HepG2 (cell line): ENCODE measurements at regions not wholly inside any gene's neighbourhood (a gene's known extent, or its start where the extent isn't known, plus 50 kb on each side); places are given as distances from the start of the nearest gene placed in this dataset.

Experiments
- ATAC-seq: fragments of 200-7000 bp; cut with Tn5 transposase; 3 replicates; pipeline ENCODE4 v1.9.1; 2020; ENCODE audit warnings: mild to moderate bottlenecking, moderate library complexity
- BruUV-seq: library from RNA; stranded (reverse); fragments of 400-500 nt; replicated peaks from 2 replicates; lab custom pipeline; 2021; lab: Mats Ljungman, UMichigan
- CTCF ChIA-PET: fragments of 300-600 bp; formaldehyde crosslinking; extraction: SDS; loops from one replicate; lab custom pipeline; 2021; ENCODE audit warnings: low total read pairs, inconsistent platforms, low intra/inter-chr PET ratio; lab: Yijun Ruan, JAX
- POLR2A ChIA-PET: fragments of 350-600 bp; sonication (Branson Sonifier 250); formaldehyde crosslinking; loops from one replicate; lab custom pipeline; 2020; ENCODE audit warnings: antibody characterized with exemption, inconsistent platforms; lab: Yijun Ruan, JAX
- DNase-seq: peaks from one replicate; pipeline ENCODE4 v3.0.0-alpha.2; 2015; ENCODE audit warnings: low spot score
- FAIRE-seq: peaks from 3 replicates; lab custom pipeline; 2011; peaks lifted over from hg19 to GRCh38; lab: Jason Lieb, UNC
- H2AFZ ChIP-seq: one replicate; pipeline ENCODE4 v1.6.1; 2011; ENCODE audit warnings: low read length, inconsistent platforms
- H3K27ac ChIP-seq: fragments of 300-600 bp; 3 replicates; pipeline ENCODE4 v1.8.0; 2011; ENCODE audit warnings: mixed run types, mild to moderate bottlenecking, mixed read lengths, low read length, inconsistent platforms; ENCODE audit not compliant: insufficient read depth; ENCODE audit errors: extremely low read length
- H3K27me3 ChIP-seq, 2 experiments: fragments of 200-600 bp in 1 of 2; 2 replicates in 1 of 2; 3 replicates in 1 of 2; pipeline versions ENCODE4 v1.6.0 to v1.8.0; 2011; ENCODE audit warnings: low read length in 2 of 2, mild to moderate bottlenecking in 2 of 2, moderate library complexity in 2 of 2, inconsistent platforms in 1 of 2; ENCODE audit not compliant: insufficient read depth in 2 of 2, control insufficient read depth in 1 of 2
- H3K36me3 ChIP-seq, 2 experiments: fragments of 200-600 bp in 1 of 2; replicated peaks in 1 of 2; 2 replicates in 1 of 2; 3 replicates in 1 of 2; pipeline versions ENCODE4 v1.5.1 to v1.8.0; 2011; ENCODE audit warnings: low read length in 2 of 2, inconsistent platforms in 1 of 2; ENCODE audit not compliant: insufficient read depth in 2 of 2, control insufficient read depth in 1 of 2
- H3K4me1 ChIP-seq: 2 replicates; pipeline ENCODE4 v1.5.1; 2012; ENCODE audit warnings: low read length, inconsistent platforms; ENCODE audit not compliant: insufficient read depth
- H3K4me2 ChIP-seq: 2 replicates; pipeline ENCODE4 v1.6.0; 2011; ENCODE audit warnings: low read depth, low read length, inconsistent platforms
- H3K4me3 ChIP-seq, 3 experiments: fragments of 200-600 bp in 1 of 3; sonication (generic), shearing (Covaris generic) in 1 of 3; replicated peaks in 1 of 3; 2 replicates each; pipeline ENCODE4 v1.5.1; 2011 to 2016; ENCODE audit warnings: low read length in 3 of 3, inconsistent platforms in 2 of 3, low read depth in 2 of 3, mild to moderate bottlenecking in 2 of 3, control low read depth in 1 of 3, mixed read lengths in 1 of 3; ENCODE audit not compliant: insufficient read depth in 1 of 3
- H3K79me2 ChIP-seq: one replicate; pipeline ENCODE4 v1.6.1; 2011; ENCODE audit warnings: low read length, inconsistent platforms; ENCODE audit not compliant: insufficient read depth
- H3K9ac ChIP-seq: 2 replicates; pipeline ENCODE4 v1.6.0; 2011; ENCODE audit warnings: mild to moderate bottlenecking, low read depth, low read length, inconsistent platforms; ENCODE audit not compliant: insufficient read depth
- H3K9me3 ChIP-seq: 2 replicates; pipeline ENCODE4 v1.5.1; 2012; ENCODE audit warnings: mild to moderate bottlenecking, low read length
- H4K20me1 ChIP-seq: 2 replicates; pipeline ENCODE4 v1.6.0; 2011; ENCODE audit warnings: inconsistent platforms, mild to moderate bottlenecking, low read length, moderate library complexity; ENCODE audit not compliant: insufficient read depth
- AKAP8 ChIP-seq: sonication (generic); formaldehyde crosslinking; IDR thresholded peaks from 2 replicates; pipeline ENCODE4 v1.5.1; 2020; ENCODE audit warnings: mild to moderate bottlenecking, missing genetic modification reagents
- GABPA ChIP-seq, 2 experiments: IDR thresholded peaks; 2 replicates each; pipeline ENCODE4 v1.6.1; 2011 to 2016; ENCODE audit warnings: low read depth in 2 of 2, low read length in 1 of 2, missing biosample characterization in 1 of 2, missing genetic modification characterization in 1 of 2
- HNF4G ChIP-seq, 2 experiments: sonication (generic) in 1 of 2; formaldehyde crosslinking in 1 of 2; IDR thresholded peaks; 2 replicates each; pipeline versions ENCODE4 v1.4.0 to v1.6.1; 2011 to 2020; ENCODE audit warnings: borderline replicate concordance in 2 of 2, low read depth in 2 of 2, mild to moderate bottlenecking in 2 of 2, low read length in 1 of 2, missing genetic modification reagents in 1 of 2, moderate library complexity in 1 of 2
- HOXD1 ChIP-seq: sonication (generic); formaldehyde crosslinking; IDR thresholded peaks from 2 replicates; pipeline ENCODE4 v1.5.0; 2020; ENCODE audit warnings: missing genetic modification reagents
- IRF2 ChIP-seq: IDR thresholded peaks from 2 replicates; pipeline ENCODE4 v1.6.1; 2018; ENCODE audit warnings: missing genetic modification reagents, missing compliant biosample characterization
- JUNB ChIP-seq: sonication (generic); formaldehyde crosslinking; IDR thresholded peaks from 2 replicates; pipeline ENCODE4 v1.8.0; 2022; ENCODE audit warnings: missing genetic modification reagents, mild to moderate bottlenecking, borderline replicate concordance
- KLF9 ChIP-seq: IDR thresholded peaks from 2 replicates; pipeline ENCODE4 v1.6.1; 2016; ENCODE audit warnings: low read depth
- MTF2 ChIP-seq: sonication (generic); formaldehyde crosslinking; IDR thresholded peaks from 2 replicates; pipeline ENCODE4 v1.5.0; 2020; ENCODE audit warnings: missing genetic modification reagents, borderline replicate concordance
- MXI1 ChIP-seq: IDR thresholded peaks from 3 replicates; pipeline ENCODE4 v1.6.1; 2012; ENCODE audit warnings: low read depth, low read length, inconsistent platforms, borderline replicate concordance
- SRY ChIP-seq: sonication (generic); formaldehyde crosslinking; IDR thresholded peaks from 2 replicates; pipeline ENCODE4 v1.8.0; 2022; ENCODE audit warnings: mild to moderate bottlenecking, missing genetic modification reagents
- UBTF ChIP-seq: sonication (generic); formaldehyde crosslinking; IDR thresholded peaks from 2 replicates; pipeline ENCODE4 v1.4.0; 2020; ENCODE audit warnings: mild to moderate bottlenecking, missing genetic modification reagents
- ZBTB14 ChIP-seq: sonication (generic); formaldehyde crosslinking; IDR thresholded peaks from 2 replicates; pipeline ENCODE4 v1.4.0; 2020; ENCODE audit warnings: missing genetic modification reagents
- ZBTB38 ChIP-seq: sonication (generic); formaldehyde crosslinking; IDR thresholded peaks from 2 replicates; pipeline ENCODE4 v1.5.1; 2020; ENCODE audit warnings: mild to moderate bottlenecking, missing genetic modification reagents
- ZNF251 ChIP-seq: sonication (generic); formaldehyde crosslinking; IDR thresholded peaks from 2 replicates; pipeline ENCODE4 v1.9.0; 2021; ENCODE audit warnings: mild to moderate bottlenecking, missing genetic modification reagents
- ZNF432 ChIP-seq: sonication (generic); formaldehyde crosslinking; IDR thresholded peaks from 2 replicates; pipeline ENCODE4 v1.5.0; 2020; ENCODE audit warnings: missing genetic modification reagents, mild to moderate bottlenecking, borderline replicate concordance
- ZNF512B ChIP-seq: sonication (generic); formaldehyde crosslinking; IDR thresholded peaks from 2 replicates; pipeline ENCODE4 v1.5.1; 2020; ENCODE audit warnings: missing genetic modification reagents, mild to moderate bottlenecking, borderline replicate concordance
- ZNF589 ChIP-seq: sonication (generic); formaldehyde crosslinking; conservative IDR thresholded peaks from 2 replicates; pipeline ENCODE4 v1.8.0; 2022; ENCODE audit warnings: mild to moderate bottlenecking, moderate library complexity, missing genetic modification reagents
- WGBS: methylation state at CpG from one replicate; pipeline ENCODE4 v1.1.6; 2017; ENCODE audit warnings: low lambda C conversion rate; 5-methylcytosine and 5-hydroxymethylcytosine counted together
- in situ Hi-C: cut with HindIII; loops from 2 replicates; pipeline ENCODE4 v1.10.0; 2017; ENCODE audit warnings: low pct_unique_long_range_greater_than_20kb; ENCODE audit not compliant: extremely low pct_ligation_motif_present
- intact Hi-C: fragments of 100-400 bp; cut with micrococcal nuclease; formaldehyde crosslinking; loops from one replicate; pipeline ENCODE4 v1.10.0; 2022; ENCODE audit not compliant: unreplicated experiment
- TF ChIP-seq, protein P1 (sequence below): sonication (generic); formaldehyde crosslinking; IDR thresholded peaks from 2 replicates; pipeline ENCODE4 v1.4.0; 2020; ENCODE audit warnings: low read depth, mild to moderate bottlenecking, missing genetic modification reagents

DNA sequence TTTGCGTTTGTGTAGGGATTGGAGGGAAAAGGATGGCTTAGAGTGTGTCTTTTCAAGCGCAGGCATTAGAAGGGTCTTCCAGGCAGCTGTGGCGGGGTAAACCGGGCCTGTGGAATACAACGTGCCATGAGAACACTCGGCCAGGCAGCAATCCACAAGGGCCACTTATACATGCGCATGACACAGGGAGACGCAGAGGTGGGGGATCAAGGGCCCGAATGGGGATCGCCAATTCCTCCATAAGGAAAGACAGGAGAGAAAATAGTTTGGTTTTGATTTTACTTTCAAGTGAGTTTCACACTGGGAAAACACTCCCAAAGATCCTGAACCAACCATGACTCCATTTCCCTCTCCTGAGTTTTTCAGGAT, 71.6 kb downstream of the SPRING1 start:
- Histone ChIP-seq H2AFZ (no peak overlapping the region), H3K27ac (no peak overlapping the region), H3K4me2 (no peak overlapping the region), H3K9me3 (no peaks in the 10 kb centered on the region), H3K79me2 (no peaks in the 10 kb centered on the region), H3K9ac (no peak overlapping the region), H3K4me1 (peaks cover 31% of the 10 kb centered on the region), H3K4me3 (no peak overlapping the region), H4K20me1 (no peaks in the 10 kb centered on the region)
- BruUV-seq = no TSS peak
- WGBS = 84% methylated on average over 10 of the region's 10 CpGs
- CTCF ChIA-PET = no interaction called here
- FAIRE-seq = no peak
- in situ Hi-C loops = no loop called here
- no peak for TF ChIP-seq UBTF (CRISPR knock-in tag)
- no peak for TF ChIP-seq AKAP8
- no peak for TF ChIP-seq JUNB (CRISPR knock-in tag)
- no peak for TF ChIP-seq MXI1
- TF ChIP-seq ZBTB14 = no peak
- TF ChIP-seq SRY (CRISPR knock-in tag) = no peak
- no peak for TF ChIP-seq GABPA (IDR thresholded peaks at IDR 0.05; ENCODE audit: low read depth, low read length)
- TF ChIP-seq GABPA (CRISPR knock-in tag; IDR thresholded peaks at IDR 0.05; ENCODE audit: low read depth) = no peak
- no peak for TF ChIP-seq MTF2
- no peak for TF ChIP-seq IRF2 (CRISPR knock-in tag)
- no peak for TF ChIP-seq ZNF512B (CRISPR knock-in tag)
- TF ChIP-seq, protein P1, sequence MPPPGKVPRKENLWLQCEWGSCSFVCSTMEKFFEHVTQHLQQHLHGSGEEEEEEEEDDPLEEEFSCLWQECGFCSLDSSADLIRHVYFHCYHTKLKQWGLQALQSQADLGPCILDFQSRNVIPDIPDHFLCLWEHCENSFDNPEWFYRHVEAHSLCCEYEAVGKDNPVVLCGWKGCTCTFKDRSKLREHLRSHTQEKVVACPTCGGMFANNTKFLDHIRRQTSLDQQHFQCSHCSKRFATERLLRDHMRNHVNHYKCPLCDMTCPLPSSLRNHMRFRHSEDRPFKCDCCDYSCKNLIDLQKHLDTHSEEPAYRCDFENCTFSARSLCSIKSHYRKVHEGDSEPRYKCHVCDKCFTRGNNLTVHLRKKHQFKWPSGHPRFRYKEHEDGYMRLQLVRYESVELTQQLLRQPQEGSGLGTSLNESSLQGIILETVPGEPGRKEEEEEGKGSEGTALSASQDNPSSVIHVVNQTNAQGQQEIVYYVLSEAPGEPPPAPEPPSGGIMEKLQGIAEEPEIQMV (CRISPR knock-in tag) = no peak
- no peak for TF ChIP-seq HNF4G (IDR thresholded peaks at IDR 0.05; ENCODE audit: borderline replicate concordance, low read depth, low read length)
- TF ChIP-seq HNF4G (CRISPR knock-in tag; IDR thresholded peaks at IDR 0.05; ENCODE audit: borderline replicate concordance, low read depth) = no peak
- no peak for TF ChIP-seq ZBTB38 (CRISPR knock-in tag)
- TF ChIP-seq HOXD1 (CRISPR knock-in tag) = no peak
- no peak for TF ChIP-seq ZNF432 (CRISPR knock-in tag)
- no peak for TF ChIP-seq ZNF589
- TF ChIP-seq KLF9 (CRISPR knock-in tag) = no peak
- no peak for TF ChIP-seq ZNF251 (CRISPR knock-in tag)
- TF ChIP-seq, all 625 proteins: peak for 0
- no peaks in the 10 kb centered on the region for H3K27me3 ChIP-seq
- H3K36me3 ChIP-seq = no peaks in the 10 kb centered on the region
- ATAC-seq (no peak), DNase-seq (no peak)
- intact Hi-C loops = no loop called here
- POLR2A ChIA-PET = no interaction called here
